ENCODE measurements at regions not wholly inside any gene's neighbourhood (a gene's known extent, or its start where the extent isn't known, plus 50 kb on each side); places are given as distances from the start of the nearest gene placed in this dataset.

DNA sequence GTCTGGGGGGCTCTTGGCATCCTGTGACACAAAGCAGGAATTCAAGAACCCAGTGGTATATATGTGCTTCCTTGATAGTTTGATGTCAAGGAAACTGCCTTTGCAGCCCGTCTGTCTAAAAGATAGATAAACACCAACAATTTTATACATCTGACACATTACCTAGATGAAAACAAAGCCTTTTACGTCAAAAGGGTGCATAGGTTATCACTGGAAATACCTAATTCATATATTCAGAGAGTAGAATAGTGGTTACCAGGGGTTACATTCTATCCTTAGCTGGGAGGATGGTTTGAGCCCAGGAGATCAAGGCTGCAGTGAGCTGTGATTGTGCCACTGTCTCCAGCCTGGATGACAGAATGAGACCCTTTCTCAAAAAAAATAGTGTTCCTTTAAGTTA is 356.9 kb upstream of the RASGRP1 start:
- DNase-seq, result no peak
- TF ChIP-seq CTCF (IDR thresholded peaks at IDR 0.05) (no peak), EP300 (IDR thresholded peaks at IDR 0.05; ENCODE audit: low read depth) (no peak), POLR2A (IDR thresholded peaks at IDR 0.05) (no peak), POLR2AphosphoS5 (IDR thresholded peaks at IDR 0.05) (no peak)
- H3K4me3 ChIP-seq, result no peak overlapping the region
- intact Hi-C loops (cut with DNase I; ENCODE audit: low total_unique reads) (no loop called here), in situ Hi-C loops (cut with MboI; ENCODE audit: low pct_ligation_motif_present in 1 of 4, low pct_unique_long_range_greater_than_20kb in 1 of 4, low sequenced_read_pairs in 3 of 4) (no loop called here)
- WGBS, 2 donors (ENCODE audit: low coverage in 1 of 2), result 70 to 85% methylated on average over 2 of the region's 2 CpGs
- no peaks in the 10 kb centered on the region for H3K27me3 ChIP-seq
- no peaks in the 10 kb centered on the region for H3K36me3 ChIP-seq
- H3K9me3 ChIP-seq, result no peaks in the 10 kb centered on the region
- H3K27ac ChIP-seq, result no peak overlapping the region
- no peaks in the 10 kb centered on the region for H3K4me1 ChIP-seq

- in situ Hi-C loops (cut with MboI; ENCODE audit: low pct_ligation_motif_present in 1 of 4, low pct_unique_long_range_greater_than_20kb in 1 of 4, low sequenced_read_pairs in 3 of 4), result no loop called here
- 20 to 45% methylated on average over 1 of the region's 1 CpG for WGBS, 2 donors (ENCODE audit: low coverage in 1 of 2)
- DNase-seq, result no peak
- Histone ChIP-seq H3K27me3 (no peaks in the 10 kb centered on the region), H3K27ac (no peak overlapping the region), H3K36me3 (no peaks in the 10 kb centered on the region), H3K9me3 (no peaks in the 10 kb centered on the region), H3K4me1 (no peaks in the 10 kb centered on the region), H3K4me3 (no peak overlapping the region)
- intact Hi-C loops (cut with DNase I; ENCODE audit: low total_unique reads), result no loop called here
- TF ChIP-seq CTCF (IDR thresholded peaks at IDR 0.05) (no peak), EP300 (IDR thresholded peaks at IDR 0.05; ENCODE audit: low read depth) (no peak)
Observed at GRCh38 chr15:38928431-38928830, 363.8 kb upstream of the RASGRP1 start.

GRCh38 chr15:38930851-38931572 is 366.4 kb upstream of the RASGRP1 start:
- Histone ChIP-seq H3K4me1 (no peaks in the 10 kb centered on the region), H3K4me3 (no peak overlapping the region), H3K27me3 (no peaks in the 10 kb centered on the region), H3K36me3 (no peaks in the 10 kb centered on the region), H3K27ac (no peak overlapping the region), H3K9me3 (no peaks in the 10 kb centered on the region)
- intact Hi-C loops (cut with DNase I; ENCODE audit: low total_unique reads), result no loop called here
- in situ Hi-C loops (cut with MboI; ENCODE audit: low pct_ligation_motif_present in 1 of 4, low pct_unique_long_range_greater_than_20kb in 1 of 4, low sequenced_read_pairs in 3 of 4), result no loop called here
- TF ChIP-seq CTCF (IDR thresholded peaks at IDR 0.05) (no peak), POLR2AphosphoS5 (IDR thresholded peaks at IDR 0.05) (no peak), EP300 (IDR thresholded peaks at IDR 0.05; ENCODE audit: low read depth) (no peak), POLR2A (IDR thresholded peaks at IDR 0.05) (no peak)
- 90 to 97% methylated on average over 5 to 9 of the region's 9 CpGs for WGBS, 2 donors (ENCODE audit: low coverage in 1 of 2)
- no peak for DNase-seq

DNA sequence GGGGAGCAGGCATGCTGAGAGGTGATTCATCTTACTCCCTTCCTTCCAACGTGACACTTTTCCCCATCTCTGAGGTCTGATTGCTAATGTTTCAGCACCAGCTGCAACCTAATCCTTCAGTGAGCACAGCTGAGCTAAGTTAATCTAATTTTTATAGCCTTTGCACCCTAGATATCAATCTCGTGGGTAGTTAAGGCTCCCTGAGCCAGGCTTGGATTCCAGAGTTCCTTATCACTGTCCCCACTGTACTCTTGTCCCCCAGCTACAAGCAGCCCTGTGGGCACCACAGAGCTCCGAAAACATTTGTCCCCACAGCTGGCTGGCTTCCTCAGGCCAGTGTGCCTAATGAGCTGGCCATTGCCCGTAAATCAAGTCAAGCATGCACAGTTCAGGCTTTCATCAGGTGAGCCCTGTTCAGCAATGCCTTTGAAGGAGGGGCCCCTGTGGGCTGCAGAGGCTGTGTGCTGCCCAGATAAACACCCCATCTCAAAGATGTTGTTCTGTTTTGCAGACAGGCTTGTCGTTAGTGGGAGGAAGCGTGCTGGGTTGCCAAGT is 376.9 kb upstream of the RASGRP1 start:
- no peak for DNase-seq
- WGBS, 2 donors (ENCODE audit: low coverage in 1 of 2), result 33 to 57% methylated on average over 2 to 6 of the region's 6 CpGs
- Histone ChIP-seq H3K9me3 (no peaks in the 10 kb centered on the region), H3K36me3 (no peaks in the 10 kb centered on the region), H3K4me3 (no peak overlapping the region), H3K27ac (no peak overlapping the region), H3K4me1 (no peaks in the 10 kb centered on the region), H3K27me3 (no peaks in the 10 kb centered on the region)
- intact Hi-C loops (cut with DNase I; ENCODE audit: low total_unique reads) (no loop called here), in situ Hi-C loops (cut with MboI; ENCODE audit: low pct_ligation_motif_present in 1 of 4, low pct_unique_long_range_greater_than_20kb in 1 of 4, low sequenced_read_pairs in 3 of 4) (no loop called here)
- TF ChIP-seq POLR2A (IDR thresholded peaks at IDR 0.05) (no peak), EP300 (IDR thresholded peaks at IDR 0.05; ENCODE audit: low read depth) (no peak), POLR2AphosphoS5 (IDR thresholded peaks at IDR 0.05) (no peak), CTCF (IDR thresholded peaks at IDR 0.05) (no peak)

All from transverse colon (tissue), 4 donors.